ENCODE measurements at regions not wholly inside any gene's neighbourhood (a gene's known extent, or its start where the extent isn't known, plus 50 kb on each side); places are given as distances from the start of the nearest gene placed in this dataset.

- TF ChIP-seq POLR2A (IDR thresholded peaks at IDR 0.05), result no peak
- H3K27me3 ChIP-seq, result peaks cover 0 to 29% (median 12%) of the 10 kb centered on the region in 3 donors
- DNase-seq, result no peak
- H3K4me1 ChIP-seq, result peaks cover 0 to 6% (median 0%) of the 10 kb centered on the region in 4 donors
- WGBS, 5 donors, result 62 to 78% (median 67%) methylated on average over 3 of the region's 3 CpGs
- no peak overlapping the region for H3K27ac ChIP-seq
- no peaks in the 10 kb centered on the region for H3K36me3 ChIP-seq
- H3K9me3 ChIP-seq, result peaks cover 0 to 5% (median 0%) of the 10 kb centered on the region in 4 donors
- no peak overlapping the region for H3K4me3 ChIP-seq
- intact Hi-C loops (cut with DNase I; ENCODE audit: low total_unique reads), result no loop called here
These were observed 205.1 kb downstream of the TEX29 start for GRCh38 chr13:111525320-111526118.

- Histone ChIP-seq H3K4me3 (no peak overlapping the region), H3K27ac (no peak overlapping the region), H3K36me3 (no peaks in the 10 kb centered on the region), H3K9me3 (peaks cover 0 to 5% (median 0%) of the 10 kb centered on the region in 4 donors), H3K4me1 (peaks cover 0 to 6% (median 0%) of the 10 kb centered on the region in 4 donors), H3K27me3 (peaks cover 0 to 27% (median 13%) of the 10 kb centered on the region in 3 donors)
- intact Hi-C loops (cut with DNase I; ENCODE audit: low total_unique reads), result no loop called here
- no peak for DNase-seq
- 44 to 75% (median 52%) methylated on average over 7 of the region's 7 CpGs for WGBS, 5 donors
- TF ChIP-seq POLR2A (IDR thresholded peaks at IDR 0.05), result no peak
These were observed 206.5 kb downstream of the TEX29 start for GRCh38 chr13:111526922-111527321.

- Histone ChIP-seq H3K4me1 (peaks cover 0 to 6% (median 0%) of the 10 kb centered on the region in 4 donors), H3K36me3 (no peaks in the 10 kb centered on the region), H3K27me3 (peaks cover 0 to 31% (median 13%) of the 10 kb centered on the region in 3 donors), H3K4me3 (no peak overlapping the region), H3K27ac (no peak overlapping the region), H3K9me3 (peaks cover 0 to 5% (median 0%) of the 10 kb centered on the region in 4 donors)
- intact Hi-C loops (cut with DNase I; ENCODE audit: low total_unique reads), result no loop called here
- DNase-seq, result no peak
- TF ChIP-seq EP300 (IDR thresholded peaks at IDR 0.05) (no peak), POLR2A (IDR thresholded peaks at IDR 0.05) (no peak), POLR2AphosphoS5 (IDR thresholded peaks at IDR 0.05) (no peak), CTCF (IDR thresholded peaks at IDR 0.05) (no peak)
- WGBS, 5 donors, result 73 to 80% (median 75%) methylated on average over 14 of the region's 14 CpGs
These were observed 207.3 kb downstream of the TEX29 start for GRCh38 chr13:111527614-111528229.

GRCh38 chr13:111528513-111528912 is 208.1 kb downstream of the TEX29 start:
- Histone ChIP-seq H3K36me3 (no peaks in the 10 kb centered on the region), H3K27me3 (peaks cover 0 to 39% (median 13%) of the 10 kb centered on the region in 3 donors), H3K4me3 (no peak overlapping the region), H3K9me3 (peaks cover 0 to 5% (median 0%) of the 10 kb centered on the region in 4 donors), H3K4me1 (peaks cover 0 to 6% (median 0%) of the 10 kb centered on the region in 4 donors), H3K27ac (no peak overlapping the region)
- DNase-seq, result no peak
- 88 to 94% (median 92%) methylated on average over 3 of the region's 3 CpGs for WGBS, 5 donors
- intact Hi-C loops (cut with DNase I; ENCODE audit: low total_unique reads), result no loop called here
- no peak for TF ChIP-seq EP300 (IDR thresholded peaks at IDR 0.05)
- no peak for TF ChIP-seq POLR2A (IDR thresholded peaks at IDR 0.05)
- TF ChIP-seq POLR2AphosphoS5 (IDR thresholded peaks at IDR 0.05), result no peak
- TF ChIP-seq CTCF (IDR thresholded peaks at IDR 0.05), result no peak

- Histone ChIP-seq H3K36me3 (no peaks in the 10 kb centered on the region), H3K4me1 (peaks cover 0 to 18% (median 4%) of the 10 kb centered on the region in 4 donors), H3K27ac (no peak overlapping the region), H3K4me3 (no peak overlapping the region), H3K9me3 (peaks cover 0 to 5% (median 0%) of the 10 kb centered on the region in 4 donors), H3K27me3 (peaks cover 0 to 57% (median 24%) of the 10 kb centered on the region in 3 donors)
- WGBS, 5 donors, result 82 to 86% (median 85%) methylated on average over 13 to 17 of the region's 17 CpGs
- intact Hi-C loops (cut with DNase I; ENCODE audit: low total_unique reads), result no loop called here
- DNase-seq, result no peak
- TF ChIP-seq POLR2AphosphoS5 (IDR thresholded peaks at IDR 0.05), result no peak
- no peak for TF ChIP-seq EP300 (IDR thresholded peaks at IDR 0.05)
- no peak for TF ChIP-seq CTCF (IDR thresholded peaks at IDR 0.05)
These were observed 209.9 kb downstream of the TEX29 start for GRCh38 chr13:111530137-111530870.

All from stomach (tissue), 8 donors.